ENCODE measurements at regions not wholly inside any gene's neighbourhood (a gene's known extent, or its start where the extent isn't known, plus 50 kb on each side); places are given as distances from the start of the nearest gene placed in this dataset.

DNA sequence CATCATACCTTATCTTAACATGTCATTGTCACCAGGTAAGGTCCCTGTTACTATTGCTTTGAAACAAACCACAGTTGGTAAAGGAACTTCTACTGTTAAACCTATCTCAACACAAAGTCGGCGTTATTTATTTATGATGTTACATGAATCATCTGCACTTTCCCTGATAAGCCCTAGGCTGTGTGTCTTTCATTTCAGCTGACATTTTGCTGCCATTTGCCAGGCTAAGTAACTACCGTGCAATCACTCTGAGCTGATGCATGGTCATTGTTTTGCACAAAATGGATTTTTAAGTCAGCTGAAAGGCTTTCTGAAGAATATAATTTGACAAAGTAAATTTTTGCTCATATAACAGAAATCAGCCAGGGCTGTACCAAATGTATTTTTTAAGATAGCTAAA is 546.5 kb downstream of the ZNF608 start:
- TF ChIP-seq, protein P1, sequence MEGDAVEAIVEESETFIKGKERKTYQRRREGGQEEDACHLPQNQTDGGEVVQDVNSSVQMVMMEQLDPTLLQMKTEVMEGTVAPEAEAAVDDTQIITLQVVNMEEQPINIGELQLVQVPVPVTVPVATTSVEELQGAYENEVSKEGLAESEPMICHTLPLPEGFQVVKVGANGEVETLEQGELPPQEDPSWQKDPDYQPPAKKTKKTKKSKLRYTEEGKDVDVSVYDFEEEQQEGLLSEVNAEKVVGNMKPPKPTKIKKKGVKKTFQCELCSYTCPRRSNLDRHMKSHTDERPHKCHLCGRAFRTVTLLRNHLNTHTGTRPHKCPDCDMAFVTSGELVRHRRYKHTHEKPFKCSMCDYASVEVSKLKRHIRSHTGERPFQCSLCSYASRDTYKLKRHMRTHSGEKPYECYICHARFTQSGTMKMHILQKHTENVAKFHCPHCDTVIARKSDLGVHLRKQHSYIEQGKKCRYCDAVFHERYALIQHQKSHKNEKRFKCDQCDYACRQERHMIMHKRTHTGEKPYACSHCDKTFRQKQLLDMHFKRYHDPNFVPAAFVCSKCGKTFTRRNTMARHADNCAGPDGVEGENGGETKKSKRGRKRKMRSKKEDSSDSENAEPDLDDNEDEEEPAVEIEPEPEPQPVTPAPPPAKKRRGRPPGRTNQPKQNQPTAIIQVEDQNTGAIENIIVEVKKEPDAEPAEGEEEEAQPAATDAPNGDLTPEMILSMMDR (IDR thresholded peaks at IDR 0.05): no peak
- TF ChIP-seq POLR2A (IDR thresholded peaks at IDR 0.05): no peak

Data from thyroid gland (tissue), 4 donors.